Type B pancreatic cell (in vitro differentiated cells): ENCODE measurements at regions not wholly inside any gene's neighbourhood (a gene's known extent, or its start where the extent isn't known, plus 50 kb on each side); places are given as distances from the start of the nearest gene placed in this dataset.

ENCODE experiments used
- DNase-seq: peaks from one replicate; pipeline ENCODE4 v3.0.0; 2021; ENCODE audit warnings: mixed read lengths; ENCODE audit not compliant: unreplicated experiment; ENCODE audit errors: extremely low spot score
- H3K27ac Mint-ChIP-seq: 2 replicates; pipeline ENCODE4 v1.8.0; 2021; ENCODE audit warnings: mild to moderate bottlenecking, mixed read lengths
- H3K27me3 Mint-ChIP-seq: 2 replicates; pipeline ENCODE4 v1.8.0; 2021; ENCODE audit warnings: mixed read lengths
- H3K36me3 Mint-ChIP-seq: 2 replicates; pipeline ENCODE4 v1.8.0; 2021; ENCODE audit warnings: mixed read lengths
- H3K4me1 Mint-ChIP-seq: one replicate; pipeline ENCODE4 v1.8.0; 2021; ENCODE audit warnings: mixed read lengths; ENCODE audit not compliant: unreplicated experiment
- H3K4me3 Mint-ChIP-seq: 2 replicates; pipeline ENCODE4 v1.8.0; 2021; ENCODE audit warnings: mild to moderate bottlenecking, mixed read lengths
- H3K9me3 Mint-ChIP-seq: 2 replicates; pipeline ENCODE4 v1.8.0; 2021; ENCODE audit warnings: mixed read lengths
- CTCF ChIP-seq: fragments of 200-600 bp; sonication (generic); conservative IDR thresholded peaks from 2 replicates; pipeline ENCODE4 v1.5.0; 2021; ENCODE audit warnings: antibody characterized with exemption, mild to moderate bottlenecking

GRCh38 chr10:59513558-59513957 lies 151.2 kb upstream of the FAM13C start:
- Mint-ChIP-seq H3K27ac (no peak overlapping the region), H3K9me3 (no peaks in the 10 kb centered on the region), H3K36me3 (no peaks in the 10 kb centered on the region), H3K4me3 (no peak overlapping the region), H3K27me3 (peaks cover 3% of the 10 kb centered on the region), H3K4me1 (no peaks in the 10 kb centered on the region)
- no peak for TF ChIP-seq CTCF
- DNase-seq: no peak

GRCh38 chr10:59512951-59513350 lies 150.6 kb upstream of the FAM13C start:
- TF ChIP-seq CTCF: no peak
- Mint-ChIP-seq H3K27ac (no peak overlapping the region), H3K27me3 (peaks cover 3% of the 10 kb centered on the region), H3K36me3 (no peaks in the 10 kb centered on the region), H3K9me3 (no peaks in the 10 kb centered on the region), H3K4me1 (no peaks in the 10 kb centered on the region), H3K4me3 (no peak overlapping the region)
- DNase-seq: no peak

GRCh38 chr10:59508956-59509355 lies 146.6 kb upstream of the FAM13C start:
- H3K36me3 Mint-ChIP-seq: no peaks in the 10 kb centered on the region
- no peak overlapping the region for H3K27ac Mint-ChIP-seq
- H3K27me3 Mint-ChIP-seq: no peaks in the 10 kb centered on the region
- no peak for TF ChIP-seq CTCF
- no peaks in the 10 kb centered on the region for H3K4me1 Mint-ChIP-seq
- DNase-seq: no peak
- H3K4me3 Mint-ChIP-seq: no peak overlapping the region
- H3K9me3 Mint-ChIP-seq: no peaks in the 10 kb centered on the region

GRCh38 chr10:59508296-59508695 lies 145.9 kb upstream of the FAM13C start:
- no peaks in the 10 kb centered on the region for H3K9me3 Mint-ChIP-seq
- no peak overlapping the region for H3K4me3 Mint-ChIP-seq
- H3K27ac Mint-ChIP-seq: no peak overlapping the region
- TF ChIP-seq CTCF: no peak
- H3K4me1 Mint-ChIP-seq: no peaks in the 10 kb centered on the region
- H3K27me3 Mint-ChIP-seq: no peaks in the 10 kb centered on the region
- no peak for DNase-seq
- no peaks in the 10 kb centered on the region for H3K36me3 Mint-ChIP-seq

- no peak for DNase-seq
- Mint-ChIP-seq H3K4me3 (no peak overlapping the region), H3K4me1 (no peaks in the 10 kb centered on the region), H3K27ac (no peak overlapping the region), H3K27me3 (no peaks in the 10 kb centered on the region), H3K9me3 (no peaks in the 10 kb centered on the region), H3K36me3 (no peaks in the 10 kb centered on the region)
- no peak for TF ChIP-seq CTCF
These were observed 143.6 kb upstream of the FAM13C start for GRCh38 chr10:59505926-59506325.

GRCh38 chr10:59499460-59499859 lies 137.1 kb upstream of the FAM13C start:
- peaks cover 6% of the 10 kb centered on the region for H3K9me3 Mint-ChIP-seq
- TF ChIP-seq CTCF: no peak
- H3K36me3 Mint-ChIP-seq: no peaks in the 10 kb centered on the region
- H3K27me3 Mint-ChIP-seq: no peaks in the 10 kb centered on the region
- DNase-seq: no peak
- H3K4me1 Mint-ChIP-seq: no peaks in the 10 kb centered on the region
- no peak overlapping the region for H3K27ac Mint-ChIP-seq
- no peak overlapping the region for H3K4me3 Mint-ChIP-seq
